ENCODE measurements at regions not wholly inside any gene's neighbourhood (a gene's known extent, or its start where the extent isn't known, plus 50 kb on each side); places are given as distances from the start of the nearest gene placed in this dataset.

- POLR2A ChIA-PET: no interaction called here
These were observed 159.9 kb upstream of the STARD13 start for GRCh38 chr13:33445476-33445875.

GRCh38 chr13:33446821-33447725 lies 161.5 kb upstream of the STARD13 start:
- POLR2A ChIA-PET: no interaction called here
- no peak for DNase-seq (ENCODE audit: extremely low spot score)
- no peak for TF ChIP-seq CTCF (IDR thresholded peaks at IDR 0.05; ENCODE audit: control extremely low read depth, extremely low read depth, low read depth, missing control alignments)
- CTCF ChIA-PET: interaction anchor here (1.2 to 1.6 kb wide), 2 partner anchors 9 to 185 kb away, joined by 3 read pairs; no protein-coding TSS in a partner anchor

More at GRCh38 chr13:33445476-33445875, 159.9 kb upstream of the STARD13 start:
- CTCF ChIA-PET: no interaction called here
- no peak for DNase-seq (ENCODE audit: extremely low spot score)
- no peak for TF ChIP-seq CTCF (IDR thresholded peaks at IDR 0.05; ENCODE audit: control extremely low read depth, extremely low read depth, low read depth, missing control alignments)

- ChIA-PET POLR2A (no interaction called here), CTCF (no interaction called here)
- DNase-seq (ENCODE audit: extremely low spot score): no peak
- TF ChIP-seq CTCF (IDR thresholded peaks at IDR 0.05; ENCODE audit: control extremely low read depth, extremely low read depth, low read depth, missing control alignments): no peak
These were observed 163.3 kb upstream of the STARD13 start for GRCh38 chr13:33448889-33449288.

GRCh38 chr13:33450956-33451709 lies 165.6 kb upstream of the STARD13 start:
- DNase-seq (ENCODE audit: extremely low spot score): no peak
- POLR2A ChIA-PET: no interaction called here

GRCh38 chr13:33452873-33453517 lies 167.4 kb upstream of the STARD13 start:
- TF ChIP-seq CTCF (IDR thresholded peaks at IDR 0.05; ENCODE audit: control extremely low read depth, extremely low read depth, low read depth, missing control alignments): no peak
- DNase-seq (ENCODE audit: extremely low spot score): no peak
- POLR2A ChIA-PET: no interaction called here
- CTCF ChIA-PET: interaction anchor here (1.4 to 1.8 kb wide), 2 partner anchors 84 to 191 kb away, joined by 4 read pairs; no protein-coding TSS in a partner anchor

More at GRCh38 chr13:33450956-33451709, 165.6 kb upstream of the STARD13 start:
- CTCF ChIA-PET: no interaction called here
- no peak for TF ChIP-seq CTCF (IDR thresholded peaks at IDR 0.05; ENCODE audit: control extremely low read depth, extremely low read depth, low read depth, missing control alignments)

GRCh38 chr13:33453936-33454335 lies 168.4 kb upstream of the STARD13 start:
- ChIA-PET POLR2A (no interaction called here), CTCF (interaction anchor here (0.9 to 1.8 kb wide), 3 partner anchors 34 to 192 kb away, joined by 3 to 4 read pairs (median 4); no protein-coding TSS in a partner anchor)
- no peak for TF ChIP-seq CTCF (IDR thresholded peaks at IDR 0.05; ENCODE audit: control extremely low read depth, extremely low read depth, low read depth, missing control alignments)
- no peak for DNase-seq (ENCODE audit: extremely low spot score)
